Right kidney (tissue), 1 donor: ENCODE measurements at regions not wholly inside any gene's neighbourhood (a gene's known extent, or its start where the extent isn't known, plus 50 kb on each side); places are given as distances from the start of the nearest gene placed in this dataset.
"Not testable (repeated sequence)": the region's sequence is repeated elsewhere in the genome, so short reads cannot be mapped to it uniquely, and the experiment has no call there.

ENCODE experiments used
- DNase-seq: peaks from one replicate; pipeline ENCODE4 v3.0.0-alpha.2; 2016

GRCh38 chr12:25424211-25424731 is 128.8 kb downstream of the LMNTD1 start:
- no peak for DNase-seq

- no peak for DNase-seq
Observed at GRCh38 chr12:25423355-25424050, 129.6 kb downstream of the LMNTD1 start.

GRCh38 chr12:25422241-25422640 is 130.8 kb downstream of the LMNTD1 start:
- no peak for DNase-seq

- DNase-seq: no peak
Observed at GRCh38 chr12:25421651-25422167, 131.4 kb downstream of the LMNTD1 start.

GRCh38 chr12:25420116-25420515 is 133.0 kb downstream of the LMNTD1 start:
- DNase-seq: no peak

- no peak for DNase-seq
Observed at GRCh38 chr12:25419595-25419994, 133.5 kb downstream of the LMNTD1 start.

GRCh38 chr12:25417071-25417470 is 136.0 kb downstream of the LMNTD1 start:
- DNase-seq: no peak

- DNase-seq: no peak
Observed at GRCh38 chr12:25416516-25416915, 136.6 kb downstream of the LMNTD1 start.

- no peak for DNase-seq
Observed at GRCh38 chr12:25415004-25415403, 138.1 kb downstream of the LMNTD1 start.

- DNase-seq: no peak
Observed at GRCh38 chr12:25412735-25413134, 140.3 kb downstream of the LMNTD1 start.

GRCh38 chr12:25404955-25405354 is 148.1 kb downstream of the LMNTD1 start:
- no peak for DNase-seq

GRCh38 chr12:25401547-25402345 is 151.0 kb upstream of the KRAS start:
- DNase-seq: no peak

- DNase-seq: no peak
Observed at GRCh38 chr12:25397001-25397400, 146.3 kb upstream of the KRAS start.

GRCh38 chr12:25395227-25395626 is 144.5 kb upstream of the KRAS start:
- DNase-seq: no peak

- DNase-seq: not testable (repeated sequence)
Observed at GRCh38 chr12:25394775-25395174, 144.0 kb upstream of the KRAS start.

- no peak for DNase-seq
Observed at GRCh38 chr12:25394025-25394424, 143.3 kb upstream of the KRAS start.

- DNase-seq: not testable (repeated sequence)
Observed at GRCh38 chr12:25391346-25391745, 140.6 kb upstream of the KRAS start.

- no peak for DNase-seq
Observed at GRCh38 chr12:25388183-25388582, 137.5 kb upstream of the KRAS start.

- no peak for DNase-seq
Observed at GRCh38 chr12:25387732-25388050, 137.0 kb upstream of the KRAS start.

GRCh38 chr12:25386831-25387731 is 136.4 kb upstream of the KRAS start:
- peak; percentile 65 for DNase-seq

GRCh38 chr12:25384893-25385248 is 134.1 kb upstream of the KRAS start:
- DNase-seq: no peak

- peak; percentile 15 for DNase-seq
Observed at GRCh38 chr12:25384038-25384892, 133.5 kb upstream of the KRAS start.
